PC-3 (cell line): ENCODE measurements at regions not wholly inside any gene's neighbourhood (a gene's known extent, or its start where the extent isn't known, plus 50 kb on each side); places are given as distances from the start of the nearest gene placed in this dataset.

Experiments
- ATAC-seq: fragments of 200-7000 bp; cut with Tn5 transposase; 2 replicates; pipeline ENCODE4 v1.9.1; 2020; ENCODE audit warnings: mild to moderate bottlenecking, moderate library complexity
- BruUV-seq: library from RNA; stranded (reverse); fragments of 400-500 nt; replicated peaks from 2 replicates; lab custom pipeline; 2021; lab: Mats Ljungman, UMichigan
- CTCF ChIA-PET: fragments of 300-600 bp; sonication (Branson Sonifier 250); formaldehyde crosslinking; loops from one replicate; lab custom pipeline; 2022; ENCODE audit warnings: antibody characterized with exemption; lab: Charles Lee
- POLR2A ChIA-PET: fragments of 300-600 bp; sonication (Branson Sonifier 250); formaldehyde crosslinking; loops from one replicate; lab custom pipeline; 2022; ENCODE audit warnings: antibody characterized with exemption; ENCODE audit not compliant: unreplicated experiment; lab: Charles Lee
- DNase-seq: peaks from one replicate; pipeline ENCODE4 v3.0.0-alpha.2; 2015
- H2AFZ ChIP-seq: fragments of 300-600 bp; sonication (generic); 2 replicates; pipeline ENCODE4 v1.6.0; 2016; ENCODE audit warnings: antibody characterized with exemption, low read length
- H3F3A ChIP-seq: fragments of 300-600 bp; sonication (generic); one replicate; pipeline ENCODE4 v1.6.0; 2017; ENCODE audit warnings: antibody characterized with exemption, low read length, control low read depth, mild to moderate bottlenecking; ENCODE audit not compliant: unreplicated experiment
- H3K27ac ChIP-seq: fragments of 300-600 bp; sonication (generic); 2 replicates; pipeline ENCODE4 v1.5.1; 2016; ENCODE audit warnings: mild to moderate bottlenecking, low read length
- H3K27me3 ChIP-seq: fragments of 300-600 bp; sonication (generic); 2 replicates; pipeline ENCODE4 v1.6.1; 2016; ENCODE audit warnings: low read length, mixed read lengths
- H3K36me3 ChIP-seq: fragments of 300-600 bp; sonication (generic); 2 replicates; pipeline ENCODE4 v1.6.1; 2016; ENCODE audit warnings: low read depth, mixed run types, low read length, mixed read lengths
- H3K4me1 ChIP-seq: fragments of 300-600 bp; sonication (generic); 2 replicates; pipeline ENCODE4 v1.5.1; 2016; ENCODE audit warnings: low read length; ENCODE audit not compliant: insufficient read depth
- H3K4me2 ChIP-seq: fragments of 300-600 bp; sonication (generic); 2 replicates; pipeline ENCODE4 v1.6.0; 2016; ENCODE audit warnings: low read length
- H3K4me3 ChIP-seq: fragments of 300-600 bp; sonication (generic); 2 replicates; pipeline ENCODE4 v1.5.1; 2016; ENCODE audit warnings: mild to moderate bottlenecking, low read length, mixed read lengths
- H3K79me2 ChIP-seq: fragments of 300-600 bp; sonication (generic); 2 replicates; pipeline ENCODE4 v1.6.1; 2017; ENCODE audit warnings: low read length, mixed read lengths
- H3K9ac ChIP-seq: fragments of 300-600 bp; sonication (generic); 2 replicates; pipeline ENCODE4 v1.6.0; 2016; ENCODE audit warnings: mild to moderate bottlenecking, low read length
- H3K9me2 ChIP-seq: fragments of 300-600 bp; sonication (generic); replicated peaks from 2 replicates; pipeline ENCODE4 v1.6.1; 2016; ENCODE audit warnings: mixed run types, low read length, mixed read lengths
- H3K9me3 ChIP-seq: fragments of 300-600 bp; sonication (generic); 2 replicates; pipeline ENCODE4 v1.6.1; 2016; ENCODE audit warnings: low read length, mixed read lengths
- H4K20me1 ChIP-seq: fragments of 300-600 bp; sonication (generic); 2 replicates; pipeline ENCODE4 v1.6.1; 2016; ENCODE audit warnings: low read length, mixed read lengths
- EZH2 ChIP-seq: fragments of 300-600 bp; sonication (generic); IDR thresholded peaks from one replicate; pipeline ENCODE4 v1.6.1; 2017; ENCODE audit warnings: antibody characterized with exemption, mild to moderate bottlenecking, low read length; ENCODE audit not compliant: unreplicated experiment
- EZH2phosphoT487 ChIP-seq: fragments of 300-600 bp; sonication (generic); IDR thresholded peaks from 2 replicates; pipeline ENCODE4 v1.6.1; 2018; ENCODE audit warnings: mild to moderate bottlenecking, antibody characterized with exemption, low read length, borderline replicate concordance
- intact Hi-C: fragments of 100-400 bp; cut with micrococcal nuclease; formaldehyde crosslinking; loops from 2 replicates; pipeline ENCODE4 v1.9.0; 2023
- TF ChIP-seq, protein P1 (sequence below): fragments of 300-600 bp; sonication (generic); conservative IDR thresholded peaks from 2 replicates; pipeline ENCODE4 v1.5.1; 2017; ENCODE audit warnings: antibody characterized with exemption, low read depth, mild to moderate bottlenecking, low read length

DNA sequence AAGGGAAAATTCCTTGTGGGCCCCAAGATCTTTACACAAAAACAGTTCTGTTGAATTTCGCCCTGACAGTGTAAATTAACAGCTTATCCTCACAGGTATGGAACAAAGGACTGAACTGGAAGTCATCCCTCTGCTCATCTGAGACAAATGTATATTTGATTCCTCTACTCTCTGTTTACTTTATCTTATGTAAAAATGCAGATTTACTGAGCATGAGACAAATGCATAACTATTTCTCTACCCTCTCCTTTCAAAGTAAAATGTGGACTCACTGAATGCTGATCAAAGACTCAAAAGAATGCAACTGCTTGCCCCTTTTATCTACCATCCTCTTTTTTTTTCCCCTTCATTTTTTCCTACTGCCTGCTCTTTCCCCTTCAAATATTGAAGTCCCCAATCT, 98.6 kb upstream of the CRBN start:
- Histone ChIP-seq H3K9me3 (peaks cover 32% of the 10 kb centered on the region), H3K9ac (no peak overlapping the region), H3K79me2 (no peaks in the 10 kb centered on the region), H3K27me3 (no peaks in the 10 kb centered on the region), H3K4me2 (no peak overlapping the region), H3F3A (no peaks in the 10 kb centered on the region), H3K4me1 (no peaks in the 10 kb centered on the region), H4K20me1 (no peaks in the 10 kb centered on the region), H3K27ac (no peak overlapping the region), H3K9me2 (no peaks in the 10 kb centered on the region), H3K4me3 (no peak overlapping the region), H2AFZ (no peak overlapping the region), H3K36me3 (no peaks in the 10 kb centered on the region)
- TF ChIP-seq EZH2phosphoT487 (no peak), EZH2 (no peak)
- TF ChIP-seq, protein P1, sequence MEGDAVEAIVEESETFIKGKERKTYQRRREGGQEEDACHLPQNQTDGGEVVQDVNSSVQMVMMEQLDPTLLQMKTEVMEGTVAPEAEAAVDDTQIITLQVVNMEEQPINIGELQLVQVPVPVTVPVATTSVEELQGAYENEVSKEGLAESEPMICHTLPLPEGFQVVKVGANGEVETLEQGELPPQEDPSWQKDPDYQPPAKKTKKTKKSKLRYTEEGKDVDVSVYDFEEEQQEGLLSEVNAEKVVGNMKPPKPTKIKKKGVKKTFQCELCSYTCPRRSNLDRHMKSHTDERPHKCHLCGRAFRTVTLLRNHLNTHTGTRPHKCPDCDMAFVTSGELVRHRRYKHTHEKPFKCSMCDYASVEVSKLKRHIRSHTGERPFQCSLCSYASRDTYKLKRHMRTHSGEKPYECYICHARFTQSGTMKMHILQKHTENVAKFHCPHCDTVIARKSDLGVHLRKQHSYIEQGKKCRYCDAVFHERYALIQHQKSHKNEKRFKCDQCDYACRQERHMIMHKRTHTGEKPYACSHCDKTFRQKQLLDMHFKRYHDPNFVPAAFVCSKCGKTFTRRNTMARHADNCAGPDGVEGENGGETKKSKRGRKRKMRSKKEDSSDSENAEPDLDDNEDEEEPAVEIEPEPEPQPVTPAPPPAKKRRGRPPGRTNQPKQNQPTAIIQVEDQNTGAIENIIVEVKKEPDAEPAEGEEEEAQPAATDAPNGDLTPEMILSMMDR, result no peak
- no TSS peak for BruUV-seq
- DNase-seq, result no peak
- ChIA-PET CTCF (no interaction called here), POLR2A (no interaction called here)
- no peak for ATAC-seq
- intact Hi-C loops, result no loop called here

DNA sequence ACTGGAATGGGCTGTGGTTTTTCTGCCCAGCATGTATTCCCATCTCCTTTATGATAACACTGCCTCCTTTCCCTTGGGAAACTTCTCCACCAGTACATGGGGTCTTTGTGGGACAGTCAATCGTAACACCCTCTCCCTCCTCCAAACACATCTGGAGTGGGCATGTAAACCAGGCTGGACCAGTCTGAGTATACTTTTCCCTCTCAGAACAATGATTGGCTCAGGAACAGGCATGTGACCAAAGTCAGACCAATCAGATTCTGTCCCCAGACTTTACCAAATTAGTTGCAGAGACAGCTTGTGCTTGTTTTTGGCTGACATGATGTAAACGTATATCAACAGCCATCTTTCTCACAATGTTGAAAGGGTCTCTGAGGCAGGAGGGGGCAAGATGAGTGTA, 97.1 kb upstream of the CRBN start:
- no peaks in the 10 kb centered on the region for H3K4me1 ChIP-seq
- H3K36me3 ChIP-seq, result no peaks in the 10 kb centered on the region
- no peak overlapping the region for H2AFZ ChIP-seq
- intact Hi-C loops, result no loop called here
- H3K9me3 ChIP-seq, result peaks cover 32% of the 10 kb centered on the region
- no peak overlapping the region for H3K4me2 ChIP-seq
- H4K20me1 ChIP-seq, result no peaks in the 10 kb centered on the region
- CTCF ChIA-PET, result no interaction called here
- H3K27me3 ChIP-seq, result no peaks in the 10 kb centered on the region
- TF ChIP-seq EZH2phosphoT487, result no peak
- TF ChIP-seq, protein P1, result no peak
- no peak for TF ChIP-seq EZH2
- DNase-seq (no peak), ATAC-seq (no peak)
- BruUV-seq, result no TSS peak
- POLR2A ChIA-PET, result no interaction called here
- no peaks in the 10 kb centered on the region for H3K9me2 ChIP-seq
- H3K9ac ChIP-seq, result no peak overlapping the region
- H3K27ac ChIP-seq, result no peak overlapping the region
- H3F3A ChIP-seq, result no peaks in the 10 kb centered on the region
- H3K4me3 ChIP-seq, result no peak overlapping the region
- H3K79me2 ChIP-seq, result no peaks in the 10 kb centered on the region

- no peaks in the 10 kb centered on the region for H3K9me2 ChIP-seq
- H3K4me2 ChIP-seq, result no peak overlapping the region
- no peak overlapping the region for H3K4me3 ChIP-seq
- TF ChIP-seq EZH2phosphoT487 (no peak), EZH2 (no peak)
- TF ChIP-seq, protein P1, result no peak
- no peak overlapping the region for H3K9ac ChIP-seq
- H3K4me1 ChIP-seq, result no peaks in the 10 kb centered on the region
- ChIA-PET POLR2A (no interaction called here), CTCF (no interaction called here)
- 0 out of 2 replicates have a peak, but pooled peaks cover 12% of the 10 kb centered on the region for H3K9me3 ChIP-seq
- no peak for ATAC-seq
- BruUV-seq, result no TSS peak
- DNase-seq, result no peak
- H3K27ac ChIP-seq, result no peak overlapping the region
- intact Hi-C loops, result no loop called here
- no peaks in the 10 kb centered on the region for H3F3A ChIP-seq
- no peaks in the 10 kb centered on the region for H3K27me3 ChIP-seq
- no peaks in the 10 kb centered on the region for H3K36me3 ChIP-seq
- no peaks in the 10 kb centered on the region for H4K20me1 ChIP-seq
- H3K79me2 ChIP-seq, result no peaks in the 10 kb centered on the region
- no peak overlapping the region for H2AFZ ChIP-seq
Observed at GRCh38 chr3:3264796-3265195, 85.3 kb upstream of the CRBN start.
